T-helper 1 cell (primary cell): ENCODE measurements at regions not wholly inside any gene's neighbourhood (a gene's known extent, or its start where the extent isn't known, plus 50 kb on each side); places are given as distances from the start of the nearest gene placed in this dataset.
A peak's percentile ranks its signal among the peaks of the same experiment; 100 is the strongest.

Experiments used
- DNase-seq, 5 donors: peaks; one replicate each; pipeline ENCODE4 v3.0.0-alpha.2; 2012 to 2020

GRCh38 chr3:194738254-194739093 lies 52.8 kb downstream of the FAM43A start:
- DNase-seq: no peak

GRCh38 chr3:194739498-194740284 lies 54.0 kb downstream of the FAM43A start:
- DNase-seq: no peak

GRCh38 chr3:194740859-194741491 lies 55.3 kb downstream of the FAM43A start:
- peak in 1 of 5 donors; percentile 5 for DNase-seq

GRCh38 chr3:194741916-194742315 lies 56.2 kb downstream of the FAM43A start:
- DNase-seq: no peak

- no peak for DNase-seq
These were observed 59.1 kb downstream of the FAM43A start for GRCh38 chr3:194744826-194745225.

GRCh38 chr3:194745422-194746184 lies 59.9 kb downstream of the FAM43A start:
- no peak for DNase-seq

GRCh38 chr3:194748225-194748624 lies 62.5 kb downstream of the FAM43A start:
- DNase-seq: no peak

- DNase-seq: no peak
These were observed 64.2 kb downstream of the FAM43A start for GRCh38 chr3:194749631-194750490.

GRCh38 chr3:194750491-194750828 lies 64.8 kb downstream of the FAM43A start:
- no peak for DNase-seq

GRCh38 chr3:194755671-194756459 lies 70.2 kb downstream of the FAM43A start:
- no peak for DNase-seq

- no peak for DNase-seq
These were observed 70.7 kb downstream of the FAM43A start for GRCh38 chr3:194756460-194756779.

GRCh38 chr3:194756791-194757325 lies 71.2 kb downstream of the FAM43A start:
- no peak for DNase-seq

GRCh38 chr3:194757647-194758061 lies 72.0 kb downstream of the FAM43A start:
- DNase-seq: no peak

GRCh38 chr3:194758716-194759115 lies 73.0 kb downstream of the FAM43A start:
- no peak for DNase-seq

- DNase-seq: no peak
These were observed 74.9 kb downstream of the FAM43A start for GRCh38 chr3:194760494-194761137.

GRCh38 chr3:194761384-194761783 lies 75.7 kb downstream of the FAM43A start:
- no peak for DNase-seq

GRCh38 chr3:194766845-194767244 lies 81.2 kb downstream of the FAM43A start:
- DNase-seq: no peak

- no peak for DNase-seq
These were observed 81.9 kb downstream of the FAM43A start for GRCh38 chr3:194767446-194768207.

GRCh38 chr3:194768586-194768985 lies 82.9 kb downstream of the FAM43A start:
- peak in 1 of 5 donors; percentile 2 for DNase-seq
